HCT116 (cell line): ENCODE measurements at regions not wholly inside any gene's neighbourhood (a gene's known extent, or its start where the extent isn't known, plus 50 kb on each side); places are given as distances from the start of the nearest gene placed in this dataset.

Source experiments
- ATAC-seq: fragments of 200-7000 bp; cut with Tn5 transposase; 2 replicates; pipeline ENCODE4 v1.9.1; 2020; ENCODE audit warnings: mild to moderate bottlenecking, moderate library complexity
- BruUV-seq: library from RNA; stranded (reverse); fragments of 400-500 nt; replicated peaks from 2 replicates; lab custom pipeline; 2021; lab: Mats Ljungman, UMichigan
- CTCF ChIA-PET: fragments of 300-600 bp; sonication (Branson Sonifier 250); formaldehyde crosslinking; loops from one replicate; lab custom pipeline; 2021; ENCODE audit warnings: antibody characterized with exemption; lab: Charles Lee
- POLR2A ChIA-PET: fragments of 300-600, 350-600 bp; sonication (Branson Sonifier 250); formaldehyde crosslinking; loops from one replicate; lab custom pipeline; 2021; ENCODE audit warnings: antibody characterized with exemption; lab: Charles Lee
- RAD21 ChIA-PET, 2 experiments: fragments of 300-600 bp; sonication (Branson Sonifier 250); formaldehyde crosslinking; loops; one replicate each; lab custom pipeline; 2023; ENCODE audit warnings: low total read pairs in 2 of 2; ENCODE audit not compliant: uncharacterized antibody in 2 of 2, unreplicated experiment in 2 of 2, low non-redundant PET in 1 of 2; lab: Charles Lee
- DNase-seq: peaks from one replicate; pipeline ENCODE4 v3.0.0-alpha.2; 2010; ENCODE audit warnings: low read depth, low spot score
- H2AFZ ChIP-seq: fragments of 200-600 bp; shearing (Covaris generic), sonication (generic); 2 replicates; pipeline ENCODE4 v1.6.1; 2017; ENCODE audit warnings: low read depth, mixed run types, mixed read lengths, antibody characterized with exemption, low read length; ENCODE audit not compliant: poor library complexity, severe bottlenecking
- H3K27ac ChIP-seq: 2 replicates; pipeline ENCODE4 v1.5.1; 2012; ENCODE audit warnings: low read depth, low read length
- H3K27me3 ChIP-seq: fragments of 200-600 bp; sonication (generic); 2 replicates; pipeline ENCODE4 v1.6.1; 2016; ENCODE audit warnings: mixed run types, low read length, mixed read lengths; ENCODE audit not compliant: insufficient read depth
- H3K36me3 ChIP-seq, 2 experiments: fragments of 200-500 bp in 1 of 2; fragments of 200-600 bp in 1 of 2; sonication (Bioruptor generic) in 1 of 2; sonication (generic) in 1 of 2; 2 replicates each; pipeline versions ENCODE4 v1.5.1 to v1.6.1; 2014 to 2016; ENCODE audit warnings: low read length in 2 of 2, inconsistent platforms in 1 of 2, mixed read lengths in 1 of 2, mixed run types in 1 of 2; ENCODE audit not compliant: insufficient read depth in 2 of 2, control insufficient read depth in 1 of 2
- H3K4me1 ChIP-seq, 2 experiments: fragments of 200-600 bp in 1 of 2; sonication (generic) in 1 of 2; 2 replicates each; pipeline versions ENCODE4 v1.5.1 to v1.6.1; 2012 to 2017; ENCODE audit warnings: low read length in 2 of 2, inconsistent platforms in 1 of 2, mild to moderate bottlenecking in 1 of 2, mixed read lengths in 1 of 2, mixed run types in 1 of 2, moderate library complexity in 1 of 2; ENCODE audit not compliant: insufficient read depth in 2 of 2, control insufficient read depth in 1 of 2
- H3K4me2 ChIP-seq: fragments of 200-600 bp; sonication (generic); 2 replicates; pipeline ENCODE4 v1.6.1; 2017; ENCODE audit warnings: mixed run types, low read length, mixed read lengths
- H3K4me3 ChIP-seq, 2 experiments: fragments of 200-600 bp in 1 of 2; sonication (generic) in 1 of 2; replicated peaks in 1 of 2; 2 replicates each; pipeline ENCODE4 v1.5.1; 2011 to 2016; ENCODE audit warnings: low read length in 2 of 2, control low read depth in 1 of 2, low read depth in 1 of 2, mild to moderate bottlenecking in 1 of 2, mixed read lengths in 1 of 2, mixed run types in 1 of 2
- H3K79me2 ChIP-seq: fragments of 200-600 bp; sonication (generic); 2 replicates; pipeline ENCODE4 v1.6.1; 2017; ENCODE audit warnings: mild to moderate bottlenecking, mixed run types, low read length, moderate library complexity, mixed read lengths; ENCODE audit not compliant: insufficient read depth
- H3K9ac ChIP-seq: fragments of 200-600 bp; sonication (generic); 2 replicates; pipeline ENCODE4 v1.6.1; 2016; ENCODE audit warnings: low read length, mixed read lengths
- H3K9me2 ChIP-seq: fragments of 200-600 bp; sonication (generic), shearing (Covaris generic); 2 replicates; pipeline ENCODE4 v1.6.1; 2017; ENCODE audit warnings: mixed run types, mild to moderate bottlenecking, moderate library complexity; ENCODE audit not compliant: insufficient read depth
- H3K9me3 ChIP-seq, 2 experiments: fragments of 200-500 bp in 1 of 2; fragments of 200-600 bp in 1 of 2; sonication (Bioruptor generic) in 1 of 2; sonication (generic) in 1 of 2; 2 replicates each; pipeline ENCODE4 v1.6.1; 2014 to 2017; ENCODE audit warnings: low read length in 2 of 2, mixed read lengths in 2 of 2, inconsistent platforms in 1 of 2, low read depth in 1 of 2, mild to moderate bottlenecking in 1 of 2, mixed run types in 1 of 2, moderate library complexity in 1 of 2; ENCODE audit not compliant: control insufficient read depth in 1 of 2, insufficient read depth in 1 of 2
- H4K20me1 ChIP-seq: fragments of 200-600 bp; sonication (generic), shearing (Covaris generic); 2 replicates; pipeline ENCODE4 v1.6.1; 2017; ENCODE audit warnings: mixed run types, mild to moderate bottlenecking, moderate library complexity; ENCODE audit not compliant: insufficient read depth
- ATF3 ChIP-seq: IDR thresholded peaks from 2 replicates; pipeline ENCODE4 v1.6.1; 2012
- CBX3 ChIP-seq: IDR thresholded peaks from 2 replicates; pipeline ENCODE4 v1.6.1; 2012; ENCODE audit warnings: low read depth
- CTCF ChIP-seq, 3 experiments: fragments of 200-600 bp in 1 of 3; sonication (generic) in 1 of 3; IDR thresholded peaks in 2 of 3; conservative IDR thresholded peaks in 1 of 3; 2 replicates each; pipeline ENCODE4 v1.5.1; 2012 to 2017; ENCODE audit warnings: low read depth in 2 of 3, low read length in 2 of 3, antibody characterized with exemption in 1 of 3, borderline replicate concordance in 1 of 3, control low read depth in 1 of 3, mild to moderate bottlenecking in 1 of 3, mixed read lengths in 1 of 3, mixed run types in 1 of 3, moderate library complexity in 1 of 3; ENCODE audit not compliant: insufficient read depth in 1 of 3
- MAX ChIP-seq: IDR thresholded peaks from 2 replicates; pipeline ENCODE4 v1.6.1; 2012
- RAD21 ChIP-seq: IDR thresholded peaks from 2 replicates; pipeline ENCODE4 v1.6.1; 2012; ENCODE audit warnings: low read depth, mild to moderate bottlenecking
- REST ChIP-seq: IDR thresholded peaks from 2 replicates; pipeline ENCODE4 v1.6.1; 2012; ENCODE audit warnings: low read depth
- SIN3A ChIP-seq: IDR thresholded peaks from 2 replicates; pipeline ENCODE4 v1.6.1; 2012; ENCODE audit warnings: low read depth
- SP1 ChIP-seq: IDR thresholded peaks from 2 replicates; pipeline ENCODE4 v1.6.1; 2012; ENCODE audit warnings: low read depth
- TCF7L2 ChIP-seq: IDR thresholded peaks from 2 replicates; pipeline ENCODE4 v1.7.0; 2011; ENCODE audit warnings: borderline replicate concordance, inconsistent platforms; ENCODE audit not compliant: insufficient read depth, insufficient read length; ENCODE audit errors: extremely low read depth
- intact Hi-C: fragments of 100-400 bp; cut with micrococcal nuclease; formaldehyde crosslinking; loops from 2 replicates; pipeline ENCODE4 v1.10.0; 2022

GRCh38 chr7:79930604-79931003 is 204.0 kb upstream of the GNAI1 start:
- H3K79me2 ChIP-seq = no peaks in the 10 kb centered on the region
- no peak overlapping the region for H3K27ac ChIP-seq
- DNase-seq (no peak), ATAC-seq (no peak)
- BruUV-seq = no TSS peak
- H3K4me3 ChIP-seq = no peak overlapping the region
- no peak overlapping the region for H2AFZ ChIP-seq
- intact Hi-C loops = no loop called here
- no peak overlapping the region for H3K4me2 ChIP-seq
- CTCF ChIA-PET = no interaction called here
- H3K9me2 ChIP-seq = no peaks in the 10 kb centered on the region
- no peaks in the 10 kb centered on the region for H4K20me1 ChIP-seq
- H3K4me1 ChIP-seq = no peaks in the 10 kb centered on the region
- H3K36me3 ChIP-seq = no peaks in the 10 kb centered on the region
- no peaks in the 10 kb centered on the region for H3K9me3 ChIP-seq
- H3K9ac ChIP-seq = no peak overlapping the region
- POLR2A ChIA-PET = no interaction called here
- no peak for TF ChIP-seq SP1
- no peak for TF ChIP-seq TCF7L2
- TF ChIP-seq ATF3 = no peak
- no peak for TF ChIP-seq CBX3
- TF ChIP-seq SIN3A = no peak
- TF ChIP-seq, all 23 proteins: peak for 0
- no peaks in the 10 kb centered on the region for H3K27me3 ChIP-seq
- RAD21 ChIA-PET = no interaction called here

- H3K9me3 ChIP-seq = no peaks in the 10 kb centered on the region
- DNase-seq (no peak), ATAC-seq (no peak)
- H3K4me2 ChIP-seq = no peak overlapping the region
- no peaks in the 10 kb centered on the region for H3K9me2 ChIP-seq
- CTCF ChIA-PET = no interaction called here
- H3K9ac ChIP-seq = no peak overlapping the region
- RAD21 ChIA-PET = no interaction called here
- TF ChIP-seq RAD21 (no peak), CTCF (IDR thresholded peaks at IDR 0.05 in 2 of 3, conservative IDR thresholded peaks at IDR 0.05 in 1 of 3; ENCODE audit: borderline replicate concordance in 1 of 3, insufficient read depth in 1 of 3, low read depth in 2 of 3, low read length in 2 of 3) (no peak), REST (no peak), MAX (no peak)
- no TSS peak for BruUV-seq
- no peaks in the 10 kb centered on the region for H3K79me2 ChIP-seq
- POLR2A ChIA-PET = no interaction called here
- no peaks in the 10 kb centered on the region for H3K4me1 ChIP-seq
- H3K27ac ChIP-seq = no peak overlapping the region
- intact Hi-C loops = no loop called here
- no peaks in the 10 kb centered on the region for H4K20me1 ChIP-seq
- no peaks in the 10 kb centered on the region for H3K27me3 ChIP-seq
- no peaks in the 10 kb centered on the region for H3K36me3 ChIP-seq
- no peak overlapping the region for H3K4me3 ChIP-seq
- peak overlapping the region; percentile 38 for H2AFZ ChIP-seq
Measured at GRCh38 chr7:79927116-79927515, 207.5 kb upstream of the GNAI1 start.
